Endothelial cell of umbilical vein (primary cell): ENCODE measurements at regions not wholly inside any gene's neighbourhood (a gene's known extent, or its start where the extent isn't known, plus 50 kb on each side); places are given as distances from the start of the nearest gene placed in this dataset.

Experiments
- BruUV-seq: library from RNA; stranded (reverse); fragments of 400-500 nt; replicated peaks from 2 replicates; lab custom pipeline; 2021; lab: Mats Ljungman, UMichigan
- CTCF ChIA-PET: fragments of 300-600, 350-600 bp; sonication (Branson Sonifier 250); formaldehyde crosslinking; loops from one replicate; lab custom pipeline; 2021; ENCODE audit warnings: antibody characterized with exemption, inconsistent platforms; lab: Charles Lee
- POLR2A ChIA-PET: fragments of 300-600, 350-600 bp; sonication (Branson Sonifier 250); formaldehyde crosslinking; loops from one replicate; lab custom pipeline; 2021; ENCODE audit warnings: antibody characterized with exemption, inconsistent platforms; lab: Charles Lee
- DNase-seq: peaks from one replicate; pipeline ENCODE4 v3.0.0-alpha.2; 2011; ENCODE audit warnings: low read depth, low spot score
- FAIRE-seq: peaks from 2 replicates; lab custom pipeline; 2011; peaks lifted over from hg19 to GRCh38; lab: Jason Lieb, UNC
- H2AFZ ChIP-seq: 2 replicates; pipeline ENCODE4 v1.6.0; 2012; ENCODE audit warnings: low read depth, low read length, control low read depth, inconsistent platforms
- H3K27ac ChIP-seq: 2 replicates; pipeline ENCODE4 v1.5.1; 2011; ENCODE audit warnings: low read depth, mild to moderate bottlenecking, control low read depth, low read length, moderate library complexity; ENCODE audit not compliant: insufficient read depth
- H3K27me3 ChIP-seq, 2 experiments: 2 replicates each; pipeline versions ENCODE4 v1.6.0 to v1.6.1; 2011; ENCODE audit warnings: low read length in 2 of 2, mixed read lengths in 1 of 2; ENCODE audit not compliant: control insufficient read depth in 2 of 2, insufficient read depth in 2 of 2
- H3K36me3 ChIP-seq, 2 experiments: 2 replicates in 1 of 2; 3 replicates in 1 of 2; pipeline ENCODE4 v1.5.1; 2011; ENCODE audit warnings: low read length in 2 of 2, mild to moderate bottlenecking in 1 of 2, moderate library complexity in 1 of 2; ENCODE audit not compliant: control insufficient read depth in 2 of 2, insufficient read depth in 2 of 2; ENCODE audit errors: extremely low read depth in 1 of 2
- H3K4me1 ChIP-seq: 3 replicates; pipeline ENCODE4 v1.5.1; 2011; ENCODE audit warnings: mild to moderate bottlenecking, low read length; ENCODE audit not compliant: control insufficient read depth, insufficient read depth; ENCODE audit errors: extremely low read depth
- H3K4me2 ChIP-seq: 2 replicates; pipeline ENCODE4 v1.6.1; 2011; ENCODE audit warnings: low read length, control low read depth, mixed read lengths; ENCODE audit not compliant: insufficient read depth
- H3K4me3 ChIP-seq, 3 experiments: fragments of 200-600 bp in 1 of 3; sonication (generic), shearing (Covaris generic) in 1 of 3; replicated peaks in 1 of 3; 2 replicates each; pipeline ENCODE4 v1.5.1; 2011 to 2016; ENCODE audit warnings: control low read depth in 3 of 3, low read length in 3 of 3, mild to moderate bottlenecking in 2 of 3, inconsistent platforms in 1 of 3, low read depth in 1 of 3, moderate library complexity in 1 of 3; ENCODE audit not compliant: insufficient read depth in 1 of 3
- H3K79me2 ChIP-seq: 2 replicates; pipeline ENCODE4 v1.6.0; 2012; ENCODE audit warnings: low read length, inconsistent platforms; ENCODE audit not compliant: control insufficient read depth, insufficient read depth
- H3K9ac ChIP-seq: replicated peaks from 2 replicates; pipeline ENCODE3; 2011; ENCODE audit warnings: low read length, control low read depth; ENCODE audit not compliant: insufficient read depth; ENCODE audit errors: extremely low read depth
- H3K9me1 ChIP-seq: replicated peaks from 3 replicates; pipeline ENCODE4 v1.6.0; 2011; ENCODE audit warnings: mild to moderate bottlenecking, low read length; ENCODE audit not compliant: control insufficient read depth, insufficient read depth; ENCODE audit errors: extremely low read depth
- H3K9me3 ChIP-seq: replicated peaks from 2 replicates; pipeline ENCODE4 v1.5.1; 2012; ENCODE audit warnings: low read length, inconsistent platforms; ENCODE audit not compliant: control insufficient read depth, insufficient read depth
- H4K20me1 ChIP-seq: replicated peaks from 2 replicates; pipeline ENCODE3; 2011; ENCODE audit warnings: mild to moderate bottlenecking, low read length; ENCODE audit not compliant: control insufficient read depth, insufficient read depth; ENCODE audit errors: extremely low read depth
- FOS ChIP-seq: IDR thresholded peaks from 2 replicates; pipeline ENCODE4 v1.6.1; 2011; ENCODE audit warnings: mild to moderate bottlenecking, low read length, moderate library complexity, borderline replicate concordance; ENCODE audit not compliant: insufficient read depth
- JUN ChIP-seq: IDR thresholded peaks from 2 replicates; pipeline ENCODE4 v1.6.1; 2011; ENCODE audit warnings: borderline replicate concordance, low read depth; ENCODE audit not compliant: insufficient read length, insufficient read depth
- MAX ChIP-seq: IDR thresholded peaks from 2 replicates; pipeline ENCODE4 v1.6.1; 2011; ENCODE audit not compliant: insufficient read depth, insufficient read length
- MYC ChIP-seq: IDR thresholded peaks from one replicate; pipeline ENCODE4 v1.6.1; 2011; ENCODE audit warnings: mild to moderate bottlenecking, low read depth, low read length
- POLR2A ChIP-seq: IDR thresholded peaks from 2 replicates; pipeline ENCODE4 v1.6.1; 2012; ENCODE audit warnings: low read depth, mild to moderate bottlenecking, control low read depth, low read length
- POLR2AphosphoS5 ChIP-seq: IDR thresholded peaks from 2 replicates; pipeline ENCODE4 v1.6.1; 2012; ENCODE audit warnings: low read depth, mild to moderate bottlenecking, control low read depth, low read length, moderate library complexity; ENCODE audit not compliant: insufficient read depth
- dilution Hi-C: fragments of 300-500 bp; cut with MboI; formaldehyde crosslinking; loops from one replicate; pipeline ENCODE4 v1.15.0; 2019; ENCODE audit warnings: low sequenced_read_pairs; ENCODE audit not compliant: extremely low pct_ligation_motif_present
- intact Hi-C: fragments of 100-400 bp; cut with micrococcal nuclease; formaldehyde crosslinking; loops from one replicate; pipeline ENCODE4 v1.10.0; 2022

- Histone ChIP-seq H3K79me2 (peaks cover 2% of the 10 kb centered on the region), H3K27me3 (no peaks in the 10 kb centered on the region), H3K9me3 (no peaks in the 10 kb centered on the region), H3K4me1 (peaks cover 6% of the 10 kb centered on the region), H3K4me2 (peak overlapping the region; percentile 71), H4K20me1 (no peaks in the 10 kb centered on the region), H3K9me1 (no peaks in the 10 kb centered on the region), H3K27ac (peak overlapping the region; percentile 74), H3K9ac (peak overlapping the region; percentile 81), H3K4me3 (peak overlapping the region; percentile 61 to 84 (median 71)), H3K36me3 (no peaks in the 10 kb centered on the region), H2AFZ (peak overlapping the region; percentile 90)
- DNase-seq: peak; percentile 55
- TF ChIP-seq MYC (no peak), POLR2A (peak; percentile 21)
- FAIRE-seq: no peak
- ChIA-PET CTCF (interaction anchor here (1.0 to 1.8 kb wide), 3 partner anchors 19 to 87 kb away, joined by 4 read pairs; no protein-coding TSS in a partner anchor), POLR2A (interaction anchor here (0.8 kb wide), 1 partner anchor 234 kb away, joined by 3 read pairs; no protein-coding TSS in a partner anchor)
- no TSS peak for BruUV-seq
- intact Hi-C loops: loop anchor here (1.0 to 5.0 kb wide), 4 partner anchors 57 to 291 kb away; partner anchors contain the start of genes PCGF5 and RPP30
- dilution Hi-C loops: no loop called here
Measured at GRCh38 chr10:91163269-91163868, 57.1 kb upstream of the PCGF5 start.

DNA sequence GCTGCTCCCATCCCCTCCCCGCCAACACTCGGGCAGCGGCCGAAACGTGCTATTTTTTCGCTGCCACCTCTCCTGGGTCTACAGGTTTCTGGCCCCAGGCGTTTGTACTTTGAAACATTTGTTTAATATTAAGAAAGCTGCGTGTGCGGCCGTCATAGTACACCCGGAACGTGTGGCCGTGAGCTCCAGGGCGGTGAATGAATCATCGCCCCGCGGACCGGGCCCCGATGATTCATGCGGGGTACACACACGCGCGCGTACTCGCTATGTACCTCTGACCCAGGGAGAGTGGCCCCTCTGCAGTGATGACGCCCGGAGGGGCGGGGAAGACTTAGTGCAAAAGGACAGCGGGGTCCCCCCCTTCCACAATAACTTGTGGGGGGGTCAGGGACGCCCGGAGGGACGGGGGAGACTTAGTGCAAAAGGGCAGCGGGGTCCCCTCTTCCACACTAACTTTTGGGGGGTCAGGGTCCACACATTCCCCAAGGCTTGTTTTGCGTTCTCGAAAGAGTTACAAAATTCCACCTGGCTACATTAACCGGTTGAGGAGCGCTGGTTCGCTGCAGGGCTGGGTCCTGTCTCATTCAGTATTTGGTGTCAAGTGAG, 56.5 kb upstream of the PCGF5 start:
- H3K9me3 ChIP-seq: no peaks in the 10 kb centered on the region
- ChIA-PET CTCF (interaction anchor here (0.7 to 1.8 kb wide), 4 partner anchors 9 to 87 kb away, joined by 3 to 4 read pairs (median 4); no protein-coding TSS in a partner anchor), POLR2A (interaction anchor here (0.8 kb wide), 1 partner anchor 234 kb away, joined by 3 read pairs; no protein-coding TSS in a partner anchor)
- H3K4me2 ChIP-seq: peak overlapping the region; percentile 71
- BruUV-seq: no TSS peak
- no peaks in the 10 kb centered on the region for H3K36me3 ChIP-seq
- peak overlapping the region; percentile 90 for H2AFZ ChIP-seq
- intact Hi-C loops: loop anchor here (1.0 to 5.0 kb wide), 5 partner anchors 56 to 292 kb away; partner anchors contain the start of genes PCGF5 and RPP30
- peak overlapping the region; percentile 74 for H3K27ac ChIP-seq
- FAIRE-seq: peak; percentile 84
- H3K79me2 ChIP-seq: peaks cover 2% of the 10 kb centered on the region
- H3K27me3 ChIP-seq: no peaks in the 10 kb centered on the region
- peak overlapping the region; percentile 81 for H3K9ac ChIP-seq
- H3K9me1 ChIP-seq: no peaks in the 10 kb centered on the region
- TF ChIP-seq JUN (peak; percentile 65), POLR2AphosphoS5 (peak; percentile 18), FOS (peak; percentile 92), MAX (no peak)
- DNase-seq: peak; percentile 68
- dilution Hi-C loops: no loop called here
- peaks cover 6% of the 10 kb centered on the region for H3K4me1 ChIP-seq
- peak overlapping the region; percentile 61 to 84 (median 71) for H3K4me3 ChIP-seq
- no peaks in the 10 kb centered on the region for H4K20me1 ChIP-seq
